Neural crest cell (in vitro differentiated cells): ENCODE measurements at regions not wholly inside any gene's neighbourhood (a gene's known extent, or its start where the extent isn't known, plus 50 kb on each side); places are given as distances from the start of the nearest gene placed in this dataset.

Experiments
- DNase-seq: peaks from one replicate; pipeline ENCODE4 v3.0.0; 2021; ENCODE audit warnings: low read depth, mixed read lengths, low spot score
- H3K27ac Mint-ChIP-seq: one replicate; pipeline ENCODE4 v1.8.0; 2021; ENCODE audit warnings: mild to moderate bottlenecking, mixed read lengths; ENCODE audit not compliant: unreplicated experiment
- H3K27me3 Mint-ChIP-seq: 2 replicates; pipeline ENCODE4 v1.8.0; 2021; ENCODE audit warnings: low read depth, mild to moderate bottlenecking, mixed read lengths
- H3K36me3 Mint-ChIP-seq: 2 replicates; pipeline ENCODE4 v1.8.0; 2021; ENCODE audit warnings: low read depth, mild to moderate bottlenecking, mixed read lengths
- H3K4me1 Mint-ChIP-seq: 2 replicates; pipeline ENCODE4 v1.8.0; 2021; ENCODE audit warnings: mixed read lengths
- H3K4me3 Mint-ChIP-seq: one replicate; pipeline ENCODE4 v1.8.0; 2021; ENCODE audit warnings: mild to moderate bottlenecking, mixed read lengths
- H3K9me3 Mint-ChIP-seq: 2 replicates; pipeline ENCODE4 v1.8.0; 2021; ENCODE audit warnings: mixed read lengths
- CTCF ChIP-seq: fragments of 200-600 bp; sonication (generic); conservative IDR thresholded peaks from 2 replicates; pipeline ENCODE4 v1.5.0; 2021; ENCODE audit warnings: antibody characterized with exemption, mild to moderate bottlenecking

- H3K27me3 Mint-ChIP-seq, result no peaks in the 10 kb centered on the region
- no peak for TF ChIP-seq CTCF
- H3K4me1 Mint-ChIP-seq, result peaks cover 11% of the 10 kb centered on the region
- DNase-seq, result no peak
- no peak overlapping the region for H3K27ac Mint-ChIP-seq
- no peak overlapping the region for H3K4me3 Mint-ChIP-seq
- H3K9me3 Mint-ChIP-seq, result no peaks in the 10 kb centered on the region
- no peaks in the 10 kb centered on the region for H3K36me3 Mint-ChIP-seq
These were observed 111.8 kb upstream of the DIO2 start for GRCh38 chr14:80323038-80323665.

GRCh38 chr14:80316441-80316840 is 105.1 kb upstream of the DIO2 start:
- H3K27me3 Mint-ChIP-seq, result no peaks in the 10 kb centered on the region
- no peak overlapping the region for H3K4me3 Mint-ChIP-seq
- no peak overlapping the region for H3K27ac Mint-ChIP-seq
- TF ChIP-seq CTCF, result no peak
- H3K9me3 Mint-ChIP-seq, result no peaks in the 10 kb centered on the region
- no peaks in the 10 kb centered on the region for H3K36me3 Mint-ChIP-seq
- DNase-seq, result no peak
- H3K4me1 Mint-ChIP-seq, result peaks cover 2% of the 10 kb centered on the region

DNA sequence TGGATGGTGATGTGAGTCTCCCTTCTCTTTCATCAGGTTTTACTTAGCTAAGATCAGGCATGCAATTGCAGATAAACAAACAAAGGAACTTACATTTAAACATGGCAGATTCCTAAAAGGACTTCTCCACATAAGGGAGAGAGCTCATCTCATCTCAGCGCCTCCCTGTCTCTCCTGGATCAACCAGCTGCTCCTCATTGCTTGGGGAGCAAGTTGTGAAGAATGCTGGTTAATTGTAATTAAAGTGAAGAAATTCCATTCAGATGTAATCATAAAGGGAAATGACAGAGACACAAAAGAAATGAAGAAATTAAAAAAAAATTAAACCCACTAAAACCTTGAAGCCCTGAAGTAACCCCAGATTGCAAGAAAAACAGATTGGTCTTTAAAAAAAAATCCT is 104.4 kb upstream of the DIO2 start:
- H3K9me3 Mint-ChIP-seq, result no peaks in the 10 kb centered on the region

DNA sequence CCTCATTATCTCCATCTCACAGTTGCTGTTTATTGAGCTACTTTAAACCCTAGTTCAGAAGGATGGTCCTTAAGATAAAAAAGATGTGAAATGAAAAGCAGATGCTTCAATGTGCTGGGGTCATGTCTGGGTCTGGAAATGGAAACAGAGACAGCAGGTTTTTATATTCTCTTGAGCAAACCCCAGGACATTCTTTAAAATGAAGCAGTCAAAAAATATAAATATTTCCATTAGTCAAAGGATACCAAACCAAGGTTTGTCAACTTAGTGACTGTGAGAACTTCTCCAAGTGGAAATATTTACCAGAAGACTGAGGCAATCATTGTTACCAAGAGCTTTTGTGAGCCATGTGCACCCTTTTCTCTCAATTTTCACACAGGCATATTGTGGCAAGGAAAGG is 102.5 kb upstream of the DIO2 start:
- Mint-ChIP-seq H3K27ac (no peak overlapping the region), H3K27me3 (no peaks in the 10 kb centered on the region), H3K4me1 (peaks cover 9% of the 10 kb centered on the region), H3K4me3 (no peak overlapping the region), H3K36me3 (no peaks in the 10 kb centered on the region), H3K9me3 (no peaks in the 10 kb centered on the region)
- DNase-seq, result no peak
- no peak for TF ChIP-seq CTCF

More for the DNA sequence above, 104.4 kb upstream of the DIO2 start:
- H3K4me1 Mint-ChIP-seq, result peaks cover 9% of the 10 kb centered on the region
- H3K27ac Mint-ChIP-seq, result no peak overlapping the region
- DNase-seq, result no peak
- no peaks in the 10 kb centered on the region for H3K27me3 Mint-ChIP-seq
- H3K36me3 Mint-ChIP-seq, result no peaks in the 10 kb centered on the region
- H3K4me3 Mint-ChIP-seq, result no peak overlapping the region
- no peak for TF ChIP-seq CTCF

DNA sequence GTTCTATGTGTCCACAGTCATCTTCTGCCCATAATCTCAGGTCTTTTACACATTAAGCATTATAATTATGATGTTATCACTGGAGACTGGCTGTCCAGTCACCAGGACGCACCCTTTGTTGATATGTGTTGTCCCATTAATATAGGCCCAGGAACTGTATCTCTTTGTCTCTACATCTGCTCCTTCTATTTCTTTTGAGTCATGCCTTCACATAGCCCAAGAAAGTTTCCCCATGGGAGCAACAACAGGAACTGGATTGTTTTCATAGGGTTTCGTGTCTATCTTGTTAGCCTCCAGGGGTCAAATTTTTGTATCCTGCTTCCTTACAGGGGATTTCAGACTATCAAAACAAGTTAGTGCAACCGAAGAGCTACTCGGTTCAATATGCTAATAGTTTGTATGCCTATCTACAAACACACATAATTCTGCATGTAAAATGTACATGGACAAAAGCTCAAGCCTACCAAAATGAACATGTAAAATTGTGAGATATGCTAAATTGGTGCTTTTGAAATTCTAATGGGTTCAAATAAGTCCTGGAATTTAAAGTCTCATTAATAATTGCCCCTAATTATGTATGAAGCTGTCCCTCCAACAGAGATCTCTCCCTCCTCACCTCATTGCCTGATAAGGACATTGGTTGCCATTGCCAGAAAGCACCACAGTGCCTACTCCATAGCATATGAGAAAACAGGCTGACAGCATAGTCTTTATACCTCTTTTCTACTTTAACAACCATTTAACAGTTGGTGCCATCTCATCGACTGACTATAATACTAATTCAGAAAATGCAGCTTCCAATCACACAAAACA is 99.8 kb upstream of the DIO2 start:
- no peaks in the 10 kb centered on the region for H3K27me3 Mint-ChIP-seq
- TF ChIP-seq CTCF, result no peak
- H3K4me1 Mint-ChIP-seq, result peaks cover 9% of the 10 kb centered on the region
- H3K4me3 Mint-ChIP-seq, result no peak overlapping the region
- no peaks in the 10 kb centered on the region for H3K36me3 Mint-ChIP-seq
- no peak for DNase-seq
- no peaks in the 10 kb centered on the region for H3K9me3 Mint-ChIP-seq
- H3K27ac Mint-ChIP-seq, result no peak overlapping the region
